ENCODE measurements at regions not wholly inside any gene's neighbourhood (a gene's known extent, or its start where the extent isn't known, plus 50 kb on each side); places are given as distances from the start of the nearest gene placed in this dataset.

GRCh38 chr10:107451047-107451446 lies 286.5 kb upstream of the SORCS1 start:
- no peak for DNase-seq

- no peak for DNase-seq
These were observed 285.6 kb upstream of the SORCS1 start for GRCh38 chr10:107450056-107450455.

- DNase-seq, result no peak
These were observed 279.9 kb upstream of the SORCS1 start for GRCh38 chr10:107444443-107444842.

- DNase-seq, result no peak
These were observed 279.3 kb upstream of the SORCS1 start for GRCh38 chr10:107443813-107444212.

GRCh38 chr10:107443326-107443725 lies 278.8 kb upstream of the SORCS1 start:
- DNase-seq, result no peak

- DNase-seq, result no peak
These were observed 277.6 kb upstream of the SORCS1 start for GRCh38 chr10:107442035-107442505.

- no peak for DNase-seq
These were observed 276.2 kb upstream of the SORCS1 start for GRCh38 chr10:107440741-107441140.

- DNase-seq, result no peak
These were observed 273.4 kb upstream of the SORCS1 start for GRCh38 chr10:107437921-107438320.

GRCh38 chr10:107436568-107436967 lies 272.1 kb upstream of the SORCS1 start:
- DNase-seq, result no peak

- no peak for DNase-seq
These were observed 270.3 kb upstream of the SORCS1 start for GRCh38 chr10:107434854-107435253.

- no peak for DNase-seq
These were observed 269.7 kb upstream of the SORCS1 start for GRCh38 chr10:107434201-107434600.

- no peak for DNase-seq
These were observed 269.1 kb upstream of the SORCS1 start for GRCh38 chr10:107433605-107434004.

GRCh38 chr10:107430446-107430845 lies 265.9 kb upstream of the SORCS1 start:
- no peak for DNase-seq

GRCh38 chr10:107427016-107427415 lies 262.5 kb upstream of the SORCS1 start:
- DNase-seq, result no peak

- DNase-seq, result no peak
These were observed 261.5 kb upstream of the SORCS1 start for GRCh38 chr10:107425931-107426553.

- DNase-seq, result no peak
These were observed 260.1 kb upstream of the SORCS1 start for GRCh38 chr10:107424628-107425027.

- DNase-seq, result no peak
These were observed 259.4 kb upstream of the SORCS1 start for GRCh38 chr10:107423903-107424302.

GRCh38 chr10:107422681-107423080 lies 258.2 kb upstream of the SORCS1 start:
- no peak for DNase-seq

- DNase-seq, result no peak
These were observed 255.7 kb upstream of the SORCS1 start for GRCh38 chr10:107420196-107420595.

- no peak for DNase-seq
These were observed 253.7 kb upstream of the SORCS1 start for GRCh38 chr10:107418085-107418806.

GRCh38 chr10:107417446-107417845 lies 252.9 kb upstream of the SORCS1 start:
- no peak for DNase-seq

- no peak for DNase-seq
These were observed 250.9 kb upstream of the SORCS1 start for GRCh38 chr10:107415446-107415845.

GRCh38 chr10:107413971-107414370 lies 249.5 kb upstream of the SORCS1 start:
- DNase-seq, result no peak

- no peak for DNase-seq
These were observed 245.0 kb upstream of the SORCS1 start for GRCh38 chr10:107409522-107409921.

Measured in muscle of arm (tissue), 1 donor.